HCT116 (cell line): ENCODE measurements at regions not wholly inside any gene's neighbourhood (a gene's known extent, or its start where the extent isn't known, plus 50 kb on each side); places are given as distances from the start of the nearest gene placed in this dataset.

Experiments
- ATAC-seq: fragments of 200-7000 bp; cut with Tn5 transposase; 2 replicates; pipeline ENCODE4 v1.9.1; 2020; ENCODE audit warnings: mild to moderate bottlenecking, moderate library complexity
- BruUV-seq: library from RNA; stranded (reverse); fragments of 400-500 nt; replicated peaks from 2 replicates; lab custom pipeline; 2021; lab: Mats Ljungman, UMichigan
- CTCF ChIA-PET: fragments of 300-600 bp; sonication (Branson Sonifier 250); formaldehyde crosslinking; loops from one replicate; lab custom pipeline; 2021; ENCODE audit warnings: antibody characterized with exemption; lab: Charles Lee
- POLR2A ChIA-PET: fragments of 300-600, 350-600 bp; sonication (Branson Sonifier 250); formaldehyde crosslinking; loops from one replicate; lab custom pipeline; 2021; ENCODE audit warnings: antibody characterized with exemption; lab: Charles Lee
- RAD21 ChIA-PET, 2 experiments: fragments of 300-600 bp; sonication (Branson Sonifier 250); formaldehyde crosslinking; loops; one replicate each; lab custom pipeline; 2023; ENCODE audit warnings: low total read pairs in 2 of 2; ENCODE audit not compliant: uncharacterized antibody in 2 of 2, unreplicated experiment in 2 of 2, low non-redundant PET in 1 of 2; lab: Charles Lee
- DNase-seq: peaks from one replicate; pipeline ENCODE4 v3.0.0-alpha.2; 2010; ENCODE audit warnings: low read depth, low spot score
- H2AFZ ChIP-seq: fragments of 200-600 bp; shearing (Covaris generic), sonication (generic); 2 replicates; pipeline ENCODE4 v1.6.1; 2017; ENCODE audit warnings: low read depth, mixed run types, mixed read lengths, antibody characterized with exemption, low read length; ENCODE audit not compliant: poor library complexity, severe bottlenecking
- H3K27ac ChIP-seq: 2 replicates; pipeline ENCODE4 v1.5.1; 2012; ENCODE audit warnings: low read depth, low read length
- H3K27me3 ChIP-seq: fragments of 200-600 bp; sonication (generic); 2 replicates; pipeline ENCODE4 v1.6.1; 2016; ENCODE audit warnings: mixed run types, low read length, mixed read lengths; ENCODE audit not compliant: insufficient read depth
- H3K36me3 ChIP-seq, 2 experiments: fragments of 200-500 bp in 1 of 2; fragments of 200-600 bp in 1 of 2; sonication (Bioruptor generic) in 1 of 2; sonication (generic) in 1 of 2; 2 replicates each; pipeline versions ENCODE4 v1.5.1 to v1.6.1; 2014 to 2016; ENCODE audit warnings: low read length in 2 of 2, inconsistent platforms in 1 of 2, mixed read lengths in 1 of 2, mixed run types in 1 of 2; ENCODE audit not compliant: insufficient read depth in 2 of 2, control insufficient read depth in 1 of 2
- H3K4me1 ChIP-seq, 2 experiments: fragments of 200-600 bp in 1 of 2; sonication (generic) in 1 of 2; 2 replicates each; pipeline versions ENCODE4 v1.5.1 to v1.6.1; 2012 to 2017; ENCODE audit warnings: low read length in 2 of 2, inconsistent platforms in 1 of 2, mild to moderate bottlenecking in 1 of 2, mixed read lengths in 1 of 2, mixed run types in 1 of 2, moderate library complexity in 1 of 2; ENCODE audit not compliant: insufficient read depth in 2 of 2, control insufficient read depth in 1 of 2
- H3K4me2 ChIP-seq: fragments of 200-600 bp; sonication (generic); 2 replicates; pipeline ENCODE4 v1.6.1; 2017; ENCODE audit warnings: mixed run types, low read length, mixed read lengths
- H3K4me3 ChIP-seq, 2 experiments: fragments of 200-600 bp in 1 of 2; sonication (generic) in 1 of 2; replicated peaks in 1 of 2; 2 replicates each; pipeline ENCODE4 v1.5.1; 2011 to 2016; ENCODE audit warnings: low read length in 2 of 2, control low read depth in 1 of 2, low read depth in 1 of 2, mild to moderate bottlenecking in 1 of 2, mixed read lengths in 1 of 2, mixed run types in 1 of 2
- H3K79me2 ChIP-seq: fragments of 200-600 bp; sonication (generic); 2 replicates; pipeline ENCODE4 v1.6.1; 2017; ENCODE audit warnings: mild to moderate bottlenecking, mixed run types, low read length, moderate library complexity, mixed read lengths; ENCODE audit not compliant: insufficient read depth
- H3K9ac ChIP-seq: fragments of 200-600 bp; sonication (generic); 2 replicates; pipeline ENCODE4 v1.6.1; 2016; ENCODE audit warnings: low read length, mixed read lengths
- H3K9me2 ChIP-seq: fragments of 200-600 bp; sonication (generic), shearing (Covaris generic); 2 replicates; pipeline ENCODE4 v1.6.1; 2017; ENCODE audit warnings: mixed run types, mild to moderate bottlenecking, moderate library complexity; ENCODE audit not compliant: insufficient read depth
- H3K9me3 ChIP-seq, 2 experiments: fragments of 200-500 bp in 1 of 2; fragments of 200-600 bp in 1 of 2; sonication (Bioruptor generic) in 1 of 2; sonication (generic) in 1 of 2; 2 replicates each; pipeline ENCODE4 v1.6.1; 2014 to 2017; ENCODE audit warnings: low read length in 2 of 2, mixed read lengths in 2 of 2, inconsistent platforms in 1 of 2, low read depth in 1 of 2, mild to moderate bottlenecking in 1 of 2, mixed run types in 1 of 2, moderate library complexity in 1 of 2; ENCODE audit not compliant: control insufficient read depth in 1 of 2, insufficient read depth in 1 of 2
- H4K20me1 ChIP-seq: fragments of 200-600 bp; sonication (generic), shearing (Covaris generic); 2 replicates; pipeline ENCODE4 v1.6.1; 2017; ENCODE audit warnings: mixed run types, mild to moderate bottlenecking, moderate library complexity; ENCODE audit not compliant: insufficient read depth
- CBX3 ChIP-seq: IDR thresholded peaks from 2 replicates; pipeline ENCODE4 v1.6.1; 2012; ENCODE audit warnings: low read depth
- CEBPB ChIP-seq: IDR thresholded peaks from 2 replicates; pipeline ENCODE4 v1.6.1; 2012; ENCODE audit warnings: low read depth
- CTCF ChIP-seq, 3 experiments: fragments of 200-600 bp in 1 of 3; sonication (generic) in 1 of 3; IDR thresholded peaks in 2 of 3; conservative IDR thresholded peaks in 1 of 3; 2 replicates each; pipeline ENCODE4 v1.5.1; 2012 to 2017; ENCODE audit warnings: low read depth in 2 of 3, low read length in 2 of 3, antibody characterized with exemption in 1 of 3, borderline replicate concordance in 1 of 3, control low read depth in 1 of 3, mild to moderate bottlenecking in 1 of 3, mixed read lengths in 1 of 3, mixed run types in 1 of 3, moderate library complexity in 1 of 3; ENCODE audit not compliant: insufficient read depth in 1 of 3
- EGR1 ChIP-seq: IDR thresholded peaks from 2 replicates; pipeline ENCODE4 v1.6.1; 2012; ENCODE audit warnings: low read depth
- EZH2 ChIP-seq: fragments of 200-600 bp; sonication (generic); IDR thresholded peaks from 2 replicates; pipeline ENCODE4 v1.6.1; 2017; ENCODE audit warnings: antibody characterized with exemption, mixed run types
- FOSL1 ChIP-seq: IDR thresholded peaks from 2 replicates; pipeline ENCODE4 v1.6.1; 2012; ENCODE audit warnings: low read depth
- JUND ChIP-seq: IDR thresholded peaks from 2 replicates; pipeline ENCODE4 v1.6.1; 2012
- POLR2A ChIP-seq: IDR thresholded peaks from 2 replicates; pipeline ENCODE4 v1.7.0; 2011; ENCODE audit warnings: borderline replicate concordance; ENCODE audit not compliant: insufficient read depth, insufficient read length; ENCODE audit errors: extremely low read depth
- POLR2AphosphoS5 ChIP-seq: IDR thresholded peaks from 2 replicates; pipeline ENCODE4 v1.6.1; 2011; ENCODE audit warnings: mild to moderate bottlenecking, low read depth, low read length, moderate library complexity
- SIN3A ChIP-seq: IDR thresholded peaks from 2 replicates; pipeline ENCODE4 v1.6.1; 2012; ENCODE audit warnings: low read depth
- SRF ChIP-seq: IDR thresholded peaks from 2 replicates; pipeline ENCODE4 v1.6.1; 2012; ENCODE audit warnings: low read depth
- TCF7L2 ChIP-seq: IDR thresholded peaks from 2 replicates; pipeline ENCODE4 v1.7.0; 2011; ENCODE audit warnings: borderline replicate concordance, inconsistent platforms; ENCODE audit not compliant: insufficient read depth, insufficient read length; ENCODE audit errors: extremely low read depth
- YY1 ChIP-seq: IDR thresholded peaks from 2 replicates; pipeline ENCODE4 v1.6.1; 2011; ENCODE audit warnings: low read length, low read depth, moderate library complexity, mild to moderate bottlenecking; ENCODE audit not compliant: insufficient replicate concordance; ENCODE audit errors: extremely low read depth
- ZFX ChIP-seq: fragments of 450-650 bp; IDR thresholded peaks from 2 replicates; pipeline ENCODE4 v1.6.1; 2017
- ZNF274 ChIP-seq: fragments of 200-500 bp; sonication (Bioruptor generic); IDR thresholded peaks from 2 replicates; pipeline ENCODE4 v1.6.1; 2014; ENCODE audit warnings: mild to moderate bottlenecking, low read depth, low read length, inconsistent platforms
- intact Hi-C: fragments of 100-400 bp; cut with micrococcal nuclease; formaldehyde crosslinking; loops from 2 replicates; pipeline ENCODE4 v1.10.0; 2022
- TF ChIP-seq, protein P1 (sequence below): IDR thresholded peaks from 2 replicates; pipeline ENCODE4 v1.6.1; 2012
- TF ChIP-seq, protein P2 (sequence below): IDR thresholded peaks from 2 replicates; pipeline ENCODE4 v1.6.1; 2012; ENCODE audit warnings: low read depth
- TF ChIP-seq, protein P3 (sequence below): IDR thresholded peaks from 2 replicates; pipeline ENCODE4 v1.6.1; 2011; ENCODE audit warnings: mild to moderate bottlenecking, low read length, moderate library complexity; ENCODE audit not compliant: insufficient replicate concordance; ENCODE audit errors: extremely low read depth

- TF ChIP-seq, protein P1, sequence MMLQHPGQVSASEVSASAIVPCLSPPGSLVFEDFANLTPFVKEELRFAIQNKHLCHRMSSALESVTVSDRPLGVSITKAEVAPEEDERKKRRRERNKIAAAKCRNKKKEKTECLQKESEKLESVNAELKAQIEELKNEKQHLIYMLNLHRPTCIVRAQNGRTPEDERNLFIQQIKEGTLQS = no peak
- no peak for TF ChIP-seq CBX3
These were observed 85.6 kb upstream of the PPM1B start (continued) for GRCh38 chr2:44083054-44083453.

DNA sequence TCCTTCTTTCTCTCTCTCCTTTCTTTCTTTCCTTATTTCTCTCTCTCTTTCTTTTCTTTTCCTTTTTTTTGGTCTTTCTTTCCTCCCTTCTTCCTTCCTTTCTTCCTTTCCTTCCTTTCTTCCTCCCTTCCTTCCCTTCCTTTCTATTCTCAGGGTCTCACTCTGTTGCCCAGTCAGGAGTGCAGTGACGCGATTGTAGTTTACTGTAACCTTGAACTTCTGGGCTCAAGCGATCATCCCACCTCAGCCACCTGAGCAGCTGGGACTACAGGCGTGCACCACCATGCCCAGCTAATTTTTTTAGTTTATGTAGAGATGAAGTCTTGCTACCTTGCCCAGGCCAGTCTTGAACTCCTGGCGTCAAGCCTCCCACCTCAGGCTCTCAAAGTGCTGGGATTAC lies 83.8 kb upstream of the PPM1B start:
- DNase-seq (no peak), ATAC-seq (no peak)
- no peak overlapping the region for H3K4me3 ChIP-seq
- no peak overlapping the region for H3K27ac ChIP-seq
- intact Hi-C loops = loop anchor here (5.0 kb wide), 1 partner anchor 257 kb away; no protein-coding TSS in a partner anchor
- no peak overlapping the region for H3K4me2 ChIP-seq
- BruUV-seq = no TSS peak
- H3K79me2 ChIP-seq = no peaks in the 10 kb centered on the region
- TF ChIP-seq TCF7L2 (no peak), CTCF (IDR thresholded peaks at IDR 0.05 in 2 of 3, conservative IDR thresholded peaks at IDR 0.05 in 1 of 3; ENCODE audit: borderline replicate concordance in 1 of 3, insufficient read depth in 1 of 3, low read depth in 2 of 3, low read length in 2 of 3) (no peak), ZNF274 (no peak), FOSL1 (no peak), CBX3 (no peak), CEBPB (no peak), SRF (no peak), POLR2AphosphoS5 (no peak), JUND (no peak), ZFX (no peak), YY1 (no peak), EZH2 (no peak), EGR1 (no peak), SIN3A (no peak), POLR2A (no peak)
- TF ChIP-seq, protein P1 = no peak
- TF ChIP-seq, protein P2, sequence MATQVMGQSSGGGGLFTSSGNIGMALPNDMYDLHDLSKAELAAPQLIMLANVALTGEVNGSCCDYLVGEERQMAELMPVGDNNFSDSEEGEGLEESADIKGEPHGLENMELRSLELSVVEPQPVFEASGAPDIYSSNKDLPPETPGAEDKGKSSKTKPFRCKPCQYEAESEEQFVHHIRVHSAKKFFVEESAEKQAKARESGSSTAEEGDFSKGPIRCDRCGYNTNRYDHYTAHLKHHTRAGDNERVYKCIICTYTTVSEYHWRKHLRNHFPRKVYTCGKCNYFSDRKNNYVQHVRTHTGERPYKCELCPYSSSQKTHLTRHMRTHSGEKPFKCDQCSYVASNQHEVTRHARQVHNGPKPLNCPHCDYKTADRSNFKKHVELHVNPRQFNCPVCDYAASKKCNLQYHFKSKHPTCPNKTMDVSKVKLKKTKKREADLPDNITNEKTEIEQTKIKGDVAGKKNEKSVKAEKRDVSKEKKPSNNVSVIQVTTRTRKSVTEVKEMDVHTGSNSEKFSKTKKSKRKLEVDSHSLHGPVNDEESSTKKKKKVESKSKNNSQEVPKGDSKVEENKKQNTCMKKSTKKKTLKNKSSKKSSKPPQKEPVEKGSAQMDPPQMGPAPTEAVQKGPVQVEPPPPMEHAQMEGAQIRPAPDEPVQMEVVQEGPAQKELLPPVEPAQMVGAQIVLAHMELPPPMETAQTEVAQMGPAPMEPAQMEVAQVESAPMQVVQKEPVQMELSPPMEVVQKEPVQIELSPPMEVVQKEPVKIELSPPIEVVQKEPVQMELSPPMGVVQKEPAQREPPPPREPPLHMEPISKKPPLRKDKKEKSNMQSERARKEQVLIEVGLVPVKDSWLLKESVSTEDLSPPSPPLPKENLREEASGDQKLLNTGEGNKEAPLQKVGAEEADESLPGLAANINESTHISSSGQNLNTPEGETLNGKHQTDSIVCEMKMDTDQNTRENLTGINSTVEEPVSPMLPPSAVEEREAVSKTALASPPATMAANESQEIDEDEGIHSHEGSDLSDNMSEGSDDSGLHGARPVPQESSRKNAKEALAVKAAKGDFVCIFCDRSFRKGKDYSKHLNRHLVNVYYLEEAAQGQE = no peak
- TF ChIP-seq, protein P3, sequence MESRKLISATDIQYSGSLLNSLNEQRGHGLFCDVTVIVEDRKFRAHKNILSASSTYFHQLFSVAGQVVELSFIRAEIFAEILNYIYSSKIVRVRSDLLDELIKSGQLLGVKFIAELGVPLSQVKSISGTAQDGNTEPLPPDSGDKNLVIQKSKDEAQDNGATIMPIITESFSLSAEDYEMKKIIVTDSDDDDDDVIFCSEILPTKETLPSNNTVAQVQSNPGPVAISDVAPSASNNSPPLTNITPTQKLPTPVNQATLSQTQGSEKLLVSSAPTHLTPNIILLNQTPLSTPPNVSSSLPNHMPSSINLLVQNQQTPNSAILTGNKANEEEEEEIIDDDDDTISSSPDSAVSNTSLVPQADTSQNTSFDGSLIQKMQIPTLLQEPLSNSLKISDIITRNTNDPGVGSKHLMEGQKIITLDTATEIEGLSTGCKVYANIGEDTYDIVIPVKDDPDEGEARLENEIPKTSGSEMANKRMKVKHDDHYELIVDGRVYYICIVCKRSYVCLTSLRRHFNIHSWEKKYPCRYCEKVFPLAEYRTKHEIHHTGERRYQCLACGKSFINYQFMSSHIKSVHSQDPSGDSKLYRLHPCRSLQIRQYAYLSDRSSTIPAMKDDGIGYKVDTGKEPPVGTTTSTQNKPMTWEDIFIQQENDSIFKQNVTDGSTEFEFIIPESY = no peak
- no peak overlapping the region for H3K9ac ChIP-seq
- no peaks in the 10 kb centered on the region for H3K9me3 ChIP-seq
- H4K20me1 ChIP-seq = no peaks in the 10 kb centered on the region
- ChIA-PET RAD21 (no interaction called here), POLR2A (no interaction called here), CTCF (interaction anchor here (0.8 to 1.0 kb wide), 2 partner anchors 8 to 31 kb away, joined by 3 to 4 read pairs; no protein-coding TSS in a partner anchor)
- H3K4me1 ChIP-seq = peaks cover 7 to 14% of the 10 kb centered on the region in 2 experiments; a peak in 3 of 4 replicates
- H2AFZ ChIP-seq = no peak overlapping the region
- H3K36me3 ChIP-seq = no peaks in the 10 kb centered on the region
- no peaks in the 10 kb centered on the region for H3K9me2 ChIP-seq
- H3K27me3 ChIP-seq = no peaks in the 10 kb centered on the region
